Parathyroid adenoma (tissue), 2 donors: ENCODE measurements at regions not wholly inside any gene's neighbourhood (a gene's known extent, or its start where the extent isn't known, plus 50 kb on each side); places are given as distances from the start of the nearest gene placed in this dataset.

ENCODE experiments used
- H2AFZ ChIP-seq: fragments of 300-600 bp; sonication (generic); one replicate; pipeline ENCODE4 v1.7.0; 2017; ENCODE audit warnings: antibody characterized with exemption, mild to moderate bottlenecking
- H3K27ac ChIP-seq: fragments of 300-600 bp; sonication (generic); one replicate; pipeline ENCODE4 v1.7.0; 2017
- H3K27me3 ChIP-seq: fragments of 300-600 bp; sonication (generic); one replicate; pipeline ENCODE4 v1.7.0; 2017; ENCODE audit warnings: low read length; ENCODE audit not compliant: control insufficient read depth, insufficient read depth
- H3K36me3 ChIP-seq: fragments of 300-600 bp; sonication (generic); one replicate; pipeline ENCODE4 v1.7.0; 2017; ENCODE audit warnings: low read length; ENCODE audit not compliant: control insufficient read depth, insufficient read depth
- H3K4me1 ChIP-seq: fragments of 300-600 bp; sonication (generic); one replicate; pipeline ENCODE4 v1.7.0; 2017; ENCODE audit warnings: control low read depth
- H3K4me2 ChIP-seq: fragments of 300-600 bp; sonication (generic); one replicate; pipeline ENCODE4 v1.7.0; 2017; ENCODE audit warnings: low read length
- H3K4me3 ChIP-seq: fragments of 300-600 bp; sonication (generic); one replicate; pipeline ENCODE4 v1.7.0; 2017; ENCODE audit warnings: low read depth, low read length
- H3K79me2 ChIP-seq: fragments of 300-600 bp; sonication (generic); one replicate; pipeline ENCODE4 v1.7.0; 2017; ENCODE audit warnings: control low read depth
- H3K9ac ChIP-seq: fragments of 300-600 bp; sonication (generic); one replicate; pipeline ENCODE4 v1.7.0; 2017; ENCODE audit warnings: mild to moderate bottlenecking
- H3K9me3 ChIP-seq: fragments of 300-600 bp; sonication (generic); one replicate; pipeline ENCODE4 v1.7.0; 2017; ENCODE audit warnings: low read length; ENCODE audit not compliant: control insufficient read depth
- CTCF ChIP-seq: fragments of 300-600 bp; sonication (generic); IDR thresholded peaks from one replicate; pipeline ENCODE4 v1.7.0; 2017; ENCODE audit warnings: antibody characterized with exemption, mild to moderate bottlenecking
- donor health status: primary hyperparathyroidism.

GRCh38 chr2:220005362-220005761, 377.9 kb downstream of the SLC4A3 start:
- H3K9ac ChIP-seq, result no peak overlapping the region
- no peak overlapping the region for H3K27ac ChIP-seq
- no peaks in the 10 kb centered on the region for H3K27me3 ChIP-seq
- no peaks in the 10 kb centered on the region for H3K36me3 ChIP-seq
- H3K4me1 ChIP-seq, result no peaks in the 10 kb centered on the region
- H3K4me3 ChIP-seq, result no peak overlapping the region
- H2AFZ ChIP-seq, result no peak overlapping the region
- TF ChIP-seq CTCF, result no peak
- H3K9me3 ChIP-seq, result no peaks in the 10 kb centered on the region
- no peaks in the 10 kb centered on the region for H3K79me2 ChIP-seq
- H3K4me2 ChIP-seq, result no peak overlapping the region

GRCh38 chr2:220006152-220006621, 378.8 kb downstream of the SLC4A3 start:
- no peak for TF ChIP-seq CTCF
- Histone ChIP-seq H3K36me3 (no peaks in the 10 kb centered on the region), H3K4me2 (no peak overlapping the region)

GRCh38 chr2:220011859-220012258, 384.4 kb downstream of the SLC4A3 start:
- Histone ChIP-seq H3K36me3 (no peaks in the 10 kb centered on the region), H3K4me3 (no peak overlapping the region), H3K27ac (no peak overlapping the region), H3K9ac (no peak overlapping the region), H3K4me1 (no peaks in the 10 kb centered on the region), H3K79me2 (no peaks in the 10 kb centered on the region), H3K9me3 (no peaks in the 10 kb centered on the region), H3K4me2 (no peak overlapping the region), H3K27me3 (no peaks in the 10 kb centered on the region), H2AFZ (no peak overlapping the region)
- TF ChIP-seq CTCF, result no peak

More at GRCh38 chr2:220006152-220006621, 378.8 kb downstream of the SLC4A3 start:
- H3K27ac ChIP-seq, result no peak overlapping the region
- no peak overlapping the region for H3K9ac ChIP-seq
- H3K27me3 ChIP-seq, result no peaks in the 10 kb centered on the region
- peak overlapping the region; percentile 1 for H2AFZ ChIP-seq
- no peak overlapping the region for H3K4me3 ChIP-seq
- no peaks in the 10 kb centered on the region for H3K79me2 ChIP-seq
- no peaks in the 10 kb centered on the region for H3K9me3 ChIP-seq
- no peaks in the 10 kb centered on the region for H3K4me1 ChIP-seq

- no peaks in the 10 kb centered on the region for H3K27me3 ChIP-seq
- no peak overlapping the region for H3K27ac ChIP-seq
- no peaks in the 10 kb centered on the region for H3K9me3 ChIP-seq
- no peaks in the 10 kb centered on the region for H3K36me3 ChIP-seq
- no peak overlapping the region for H2AFZ ChIP-seq
- no peaks in the 10 kb centered on the region for H3K4me1 ChIP-seq
- H3K9ac ChIP-seq, result no peak overlapping the region
- H3K79me2 ChIP-seq, result no peaks in the 10 kb centered on the region
- no peak overlapping the region for H3K4me3 ChIP-seq
- no peak overlapping the region for H3K4me2 ChIP-seq
- TF ChIP-seq CTCF, result no peak
These were observed 387.5 kb downstream of the SLC4A3 start for GRCh38 chr2:220014961-220015360.

- Histone ChIP-seq H3K9me3 (no peaks in the 10 kb centered on the region), H3K4me1 (no peaks in the 10 kb centered on the region), H2AFZ (no peak overlapping the region), H3K4me2 (no peak overlapping the region), H3K9ac (no peak overlapping the region), H3K27ac (no peak overlapping the region), H3K4me3 (no peak overlapping the region), H3K79me2 (no peaks in the 10 kb centered on the region), H3K27me3 (no peaks in the 10 kb centered on the region), H3K36me3 (no peaks in the 10 kb centered on the region)
- no peak for TF ChIP-seq CTCF
These were observed 388.1 kb downstream of the SLC4A3 start for GRCh38 chr2:220015576-220015975.
